Omental fat pad (tissue), 3 donors: ENCODE measurements at regions not wholly inside any gene's neighbourhood (a gene's known extent, or its start where the extent isn't known, plus 50 kb on each side); places are given as distances from the start of the nearest gene placed in this dataset.

Experiments
- ATAC-seq: fragments of 150-250 bp; one replicate; pipeline ENCODE4 v1.9.1; 2016; ENCODE audit warnings: mild to moderate bottlenecking, moderate library complexity; ENCODE audit not compliant: low FRiP score
- DNase-seq: peaks from one replicate; pipeline ENCODE4 v3.0.0-alpha.2; 2019; ENCODE audit warnings: low spot score
- TF ChIP-seq, protein P1 (sequence below), 3 donors: fragments of 450-650 bp; IDR thresholded peaks; one replicate each; pipeline ENCODE4 v1.5.1; 2016 to 2017; ENCODE audit warnings: antibody characterized with exemption in 3 of 3, mild to moderate bottlenecking in 3 of 3, moderate library complexity in 2 of 3

DNA sequence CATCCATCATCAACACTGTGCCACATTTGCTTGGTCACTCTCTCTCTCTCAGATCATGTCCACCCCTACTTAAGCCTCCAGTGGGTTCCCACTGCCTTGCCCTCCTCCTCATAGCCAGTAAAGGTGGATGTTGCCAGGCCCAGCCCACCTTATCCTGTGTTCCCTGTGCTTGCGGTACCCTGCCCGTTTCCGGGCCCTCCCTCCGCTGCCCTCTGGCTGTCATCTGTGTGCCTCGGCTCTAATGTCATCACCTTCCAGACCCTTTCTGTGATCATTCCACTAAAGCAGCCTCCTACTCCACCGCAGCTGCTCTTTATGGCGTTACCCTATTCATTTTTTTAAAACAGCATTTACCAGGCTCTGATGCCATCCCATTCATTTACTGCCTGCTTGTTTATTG lies 305.7 kb upstream of the SKOR2 start:
- DNase-seq (no peak), ATAC-seq (no peak)
- TF ChIP-seq, protein P1, sequence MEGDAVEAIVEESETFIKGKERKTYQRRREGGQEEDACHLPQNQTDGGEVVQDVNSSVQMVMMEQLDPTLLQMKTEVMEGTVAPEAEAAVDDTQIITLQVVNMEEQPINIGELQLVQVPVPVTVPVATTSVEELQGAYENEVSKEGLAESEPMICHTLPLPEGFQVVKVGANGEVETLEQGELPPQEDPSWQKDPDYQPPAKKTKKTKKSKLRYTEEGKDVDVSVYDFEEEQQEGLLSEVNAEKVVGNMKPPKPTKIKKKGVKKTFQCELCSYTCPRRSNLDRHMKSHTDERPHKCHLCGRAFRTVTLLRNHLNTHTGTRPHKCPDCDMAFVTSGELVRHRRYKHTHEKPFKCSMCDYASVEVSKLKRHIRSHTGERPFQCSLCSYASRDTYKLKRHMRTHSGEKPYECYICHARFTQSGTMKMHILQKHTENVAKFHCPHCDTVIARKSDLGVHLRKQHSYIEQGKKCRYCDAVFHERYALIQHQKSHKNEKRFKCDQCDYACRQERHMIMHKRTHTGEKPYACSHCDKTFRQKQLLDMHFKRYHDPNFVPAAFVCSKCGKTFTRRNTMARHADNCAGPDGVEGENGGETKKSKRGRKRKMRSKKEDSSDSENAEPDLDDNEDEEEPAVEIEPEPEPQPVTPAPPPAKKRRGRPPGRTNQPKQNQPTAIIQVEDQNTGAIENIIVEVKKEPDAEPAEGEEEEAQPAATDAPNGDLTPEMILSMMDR (IDR thresholded peaks at IDR 0.05), result no peak

DNA sequence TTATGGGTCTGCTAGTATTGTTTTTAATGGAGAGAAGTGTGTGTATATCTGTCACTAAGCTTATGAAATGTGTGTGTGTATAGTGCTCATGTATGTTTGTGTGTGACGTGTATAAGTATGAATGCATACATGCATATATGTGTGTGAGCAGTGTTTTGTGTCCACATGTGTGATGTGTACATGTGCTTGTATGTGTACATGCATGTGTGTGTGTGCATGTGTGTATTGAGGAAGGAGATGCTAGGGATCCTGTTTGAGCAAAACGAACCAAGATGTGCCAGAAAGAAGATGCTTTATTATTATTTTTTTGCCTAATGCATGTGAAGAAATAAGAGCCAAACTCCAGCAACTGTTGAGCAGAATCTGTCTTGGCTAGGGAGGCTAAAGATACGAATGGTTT lies 301.3 kb upstream of the SKOR2 start:
- DNase-seq (no peak), ATAC-seq (no peak)
- TF ChIP-seq, protein P1 (IDR thresholded peaks at IDR 0.05), result no peak

DNA sequence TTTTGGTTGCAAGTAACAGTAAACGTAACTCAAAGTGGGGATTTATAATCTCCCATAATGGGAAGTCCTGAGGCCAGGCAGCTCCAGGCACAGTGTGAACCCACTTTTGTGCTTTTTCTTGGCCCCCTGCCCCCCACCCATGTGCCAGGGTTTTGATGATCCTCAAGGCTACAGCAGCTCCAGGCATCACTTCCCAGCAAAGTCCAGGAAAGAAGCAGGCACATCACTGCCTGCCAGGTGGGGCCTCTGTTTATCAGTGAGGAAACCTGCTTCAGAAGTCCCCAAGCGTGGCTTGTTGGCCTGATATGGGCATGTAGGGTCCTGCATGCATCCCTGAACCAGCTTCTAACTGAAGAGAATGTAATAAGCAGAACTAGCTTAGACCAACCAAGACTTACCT lies 299.2 kb upstream of the SKOR2 start:
- TF ChIP-seq, protein P1 (IDR thresholded peaks at IDR 0.05), result no peak
- no peak for ATAC-seq

DNA sequence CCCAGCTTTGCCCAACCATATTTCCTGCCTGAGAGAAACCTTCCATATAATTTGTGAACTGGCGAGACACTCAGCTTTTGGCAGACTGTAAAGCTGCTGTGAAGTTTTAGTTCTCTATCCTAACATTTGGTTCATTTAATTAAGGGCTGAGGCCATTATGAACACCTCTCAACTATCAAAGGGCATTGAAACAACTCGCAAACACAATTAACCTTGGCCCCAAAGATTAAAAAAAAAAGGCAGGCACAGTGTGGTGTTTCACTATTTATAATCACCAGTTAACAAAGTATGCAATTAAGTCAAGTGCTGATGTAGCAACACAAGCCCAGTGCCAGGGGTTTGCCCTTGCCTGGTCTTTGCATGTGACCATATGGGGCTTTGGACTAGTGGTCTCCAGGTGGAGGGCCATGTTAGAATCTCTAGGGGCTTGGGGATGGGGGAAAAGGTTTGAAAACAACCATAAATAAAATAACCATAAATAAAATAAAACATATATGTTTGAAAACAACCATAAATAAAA lies 297.6 kb upstream of the SKOR2 start:
- TF ChIP-seq, protein P1 (IDR thresholded peaks at IDR 0.05), result no peak
- no peak for ATAC-seq
- DNase-seq, result no peak

More for the DNA sequence above, 299.2 kb upstream of the SKOR2 start:
- no peak for DNase-seq

DNA sequence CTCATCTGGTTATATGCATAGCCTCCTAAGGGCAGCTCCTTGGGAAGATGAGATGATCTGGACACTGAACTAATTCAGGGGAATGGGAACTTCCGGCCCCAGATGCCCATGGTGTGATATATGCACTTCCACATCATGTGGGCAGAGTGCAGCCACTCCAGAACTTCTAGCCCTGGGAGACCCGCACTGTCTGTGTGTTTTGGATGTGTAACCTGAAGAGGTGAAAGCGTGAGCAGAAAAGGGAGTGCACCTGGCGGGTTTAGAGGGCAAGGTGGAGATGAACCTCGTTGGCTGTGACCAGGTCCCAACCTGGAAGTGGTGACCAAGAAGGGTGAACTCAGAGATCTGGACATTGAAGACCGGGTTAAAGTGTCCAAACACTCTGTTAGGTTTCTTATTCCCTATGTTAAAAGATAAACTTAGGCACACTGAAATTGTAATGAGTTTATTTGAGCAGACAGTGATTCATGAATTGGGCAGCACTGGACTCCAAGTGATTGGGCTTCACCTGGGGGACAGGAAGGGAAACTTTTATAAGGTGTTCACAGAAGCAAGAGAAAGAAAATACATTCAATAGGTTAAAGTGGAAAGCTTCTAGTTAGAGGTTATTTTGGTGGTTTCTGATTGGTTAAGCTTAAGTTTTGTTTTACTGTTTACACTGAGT lies 296.2 kb upstream of the SKOR2 start:
- TF ChIP-seq, protein P1 (IDR thresholded peaks at IDR 0.05), result no peak
- DNase-seq (no peak), ATAC-seq (no peak)

DNA sequence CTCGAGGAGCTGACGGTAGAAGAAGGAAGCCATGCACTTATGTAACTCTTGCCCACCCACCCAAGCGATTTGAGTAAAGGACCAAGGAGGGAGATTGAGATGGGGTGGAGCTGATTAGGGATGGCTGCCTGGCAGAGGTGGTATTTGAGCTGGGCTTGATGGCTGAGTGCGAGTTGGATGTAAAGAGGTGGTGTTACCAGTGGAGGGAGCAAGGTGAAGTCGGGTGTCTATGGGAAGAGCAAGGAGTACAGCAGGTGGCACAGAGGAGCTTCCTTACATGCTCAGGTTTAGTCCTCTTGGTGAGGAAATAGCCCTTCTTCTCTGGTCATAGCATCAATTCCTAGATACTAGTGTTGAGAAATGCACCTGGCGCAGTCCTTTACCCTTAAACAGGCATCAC lies 294.2 kb upstream of the SKOR2 start:
- TF ChIP-seq, protein P1 (IDR thresholded peaks at IDR 0.05), result no peak
- DNase-seq, result no peak
- ATAC-seq, result no peak

DNA sequence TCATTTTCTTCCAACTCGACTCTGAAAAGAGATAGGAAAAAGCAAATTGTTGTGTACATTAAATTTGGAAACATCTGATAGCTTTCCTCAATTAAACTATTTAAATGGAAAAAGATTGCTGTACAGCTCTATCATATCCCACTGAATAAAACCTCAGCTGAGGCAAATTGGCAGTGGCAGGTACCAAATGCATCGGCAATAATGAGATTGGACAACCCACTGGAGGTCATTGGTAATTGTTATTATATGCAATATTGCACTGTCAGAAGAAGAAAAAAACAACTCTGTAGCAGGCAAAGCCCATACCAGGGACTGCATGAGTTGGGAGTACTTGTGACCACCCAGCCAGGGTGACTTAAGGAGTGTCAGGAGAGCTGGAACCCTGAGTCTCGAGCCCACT lies 291.6 kb upstream of the SKOR2 start:
- DNase-seq (no peak), ATAC-seq (no peak)
- TF ChIP-seq, protein P1 (IDR thresholded peaks at IDR 0.05), result no peak
